ENCODE measurements at regions not wholly inside any gene's neighbourhood (a gene's known extent, or its start where the extent isn't known, plus 50 kb on each side); places are given as distances from the start of the nearest gene placed in this dataset.
"Not testable (repeated sequence)": the region's sequence is repeated elsewhere in the genome, so short reads cannot be mapped to it uniquely, and the experiment has no call there.

- CTCF ChIA-PET (ENCODE audit: partially characterized antibody); H3K4me3 ChIP-seq (ENCODE audit: extremely low read depth in 1 of 4, insufficient read depth in 2 of 4, low read depth in 3 of 4, low read length in 4 of 4); H3K27me3 ChIP-seq (replicated peaks in 1 of 4; ENCODE audit: control insufficient read depth in 3 of 4, extremely low read depth in 1 of 4, insufficient read depth in 3 of 4, low read length in 3 of 4); H3K27ac ChIP-seq (ENCODE audit: low read depth, low read length); H3K79me2 ChIP-seq (ENCODE audit: control insufficient read depth in 1 of 2, insufficient read depth in 2 of 2, low read length in 2 of 2); H3K4me1 ChIP-seq (replicated peaks in 1 of 4; ENCODE audit: control insufficient read depth in 3 of 4, insufficient read depth in 4 of 4, low read length in 3 of 4); DNase-seq (ENCODE audit: low read depth in 1 of 2, low spot score in 2 of 2); H3K36me3 ChIP-seq (ENCODE audit: control insufficient read depth in 2 of 4, insufficient read depth in 4 of 4, low read length in 3 of 4); H3K18ac ChIP-seq (ENCODE audit: extremely low read depth, low read length); H4K8ac ChIP-seq (ENCODE audit: extremely low read depth, insufficient read depth, low read length); H3K79me1 ChIP-seq (ENCODE audit: low read depth, low read length); H3K14ac ChIP-seq (ENCODE audit: insufficient read length); H2AK5ac ChIP-seq (ENCODE audit: low read depth, low read length); H3K9ac ChIP-seq (replicated peaks in 1 of 4; ENCODE audit: extremely low read depth in 1 of 4, low read depth in 3 of 4, low read length in 3 of 4); H2BK12ac ChIP-seq (ENCODE audit: low read depth, low read length); H3K4ac ChIP-seq (replicated peaks; ENCODE audit: insufficient read length, low read depth, low read length); H2BK15ac ChIP-seq (ENCODE audit: low read length); H3K23ac ChIP-seq (ENCODE audit: insufficient read length); H2BK20ac ChIP-seq (ENCODE audit: low read length); H3K4me2 ChIP-seq (ENCODE audit: insufficient read depth in 1 of 2, low read depth in 2 of 2, low read length in 2 of 2); POLR2A ChIA-PET (ENCODE audit: partially characterized antibody); H4K5ac ChIP-seq (ENCODE audit: insufficient read length, low read depth, low read length); H2AFZ ChIP-seq (ENCODE audit: low read length); H4K20me1 ChIP-seq (replicated peaks in 1 of 2; ENCODE audit: control insufficient read depth in 1 of 2, insufficient read depth in 2 of 2, low read length in 2 of 2); H2BK5ac ChIP-seq (ENCODE audit: low read depth, low read length); H4K91ac ChIP-seq (replicated peaks; ENCODE audit: insufficient read length, low read length); H3K56ac ChIP-seq (replicated peaks; ENCODE audit: insufficient read length, low read depth, low read length); H3K23me2 ChIP-seq (ENCODE audit: low read depth, low read length); FAIRE-seq; H2BK120ac ChIP-seq (replicated peaks; ENCODE audit: low read depth, low read length): not testable (repeated sequence)
- peaks cover 12 to 52% of the 10 kb centered on the region in 2 experiments; a peak in 3 of 4 replicates for H3K9me3 ChIP-seq (ENCODE audit: insufficient read depth in 2 of 2, low read depth in 1 of 2, low read length in 1 of 2)
- WGBS, 2 experiments (ENCODE audit: extremely low coverage in 1 of 2, insufficient coverage in 1 of 2, insufficient read length in 1 of 2, insufficient replicate concordance in 2 of 2, low coverage in 1 of 2, low lambda C conversion rate in 2 of 2, missing lambda C conversion rate in 1 of 2): 87% methylated on average over 12 of the region's 12 CpGs; no CpG with 5 or more reads in 1 of the 2 experiments
Measured at GRCh38 chr15:20234006-20234540, 307.5 kb downstream of the GOLGA6L6 start.

DNA sequence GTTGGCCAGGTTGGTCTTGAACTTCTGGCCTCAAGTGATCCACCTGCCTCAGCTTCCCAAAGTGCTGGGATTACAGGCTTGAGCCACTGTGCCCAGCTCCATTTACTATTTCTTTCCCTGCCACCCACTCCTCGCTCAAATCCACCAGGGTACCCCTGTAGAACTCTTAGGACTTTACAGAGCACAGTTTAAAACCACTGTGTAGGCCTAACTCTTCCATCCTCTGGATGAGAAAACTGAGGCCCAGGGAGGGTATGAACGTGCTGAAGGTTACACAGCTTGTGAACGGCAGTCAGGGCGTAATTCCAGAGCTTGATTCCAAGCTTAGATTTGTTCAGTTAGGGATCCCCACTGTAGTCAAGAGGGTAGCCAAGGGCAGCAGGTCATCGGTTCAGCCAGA is 309.1 kb downstream of the GOLGA6L6 start:
- not testable (repeated sequence) for FAIRE-seq
- H3K9me3 ChIP-seq (ENCODE audit: insufficient read depth in 2 of 2, low read depth in 1 of 2, low read length in 1 of 2): peaks cover 11 to 41% of the 10 kb centered on the region in 2 experiments; a peak in 3 of 4 replicates

More for the DNA sequence above, 309.1 kb downstream of the GOLGA6L6 start:
- H4K5ac ChIP-seq (ENCODE audit: insufficient read length, low read depth, low read length); H4K20me1 ChIP-seq (replicated peaks in 1 of 2; ENCODE audit: control insufficient read depth in 1 of 2, insufficient read depth in 2 of 2, low read length in 2 of 2); DNase-seq (ENCODE audit: low read depth in 1 of 2, low spot score in 2 of 2); H2AK5ac ChIP-seq (ENCODE audit: low read depth, low read length); H2BK20ac ChIP-seq (ENCODE audit: low read length); H3K27ac ChIP-seq (ENCODE audit: low read depth, low read length); H3K4me1 ChIP-seq (replicated peaks in 1 of 4; ENCODE audit: control insufficient read depth in 3 of 4, insufficient read depth in 4 of 4, low read length in 3 of 4); H3K9ac ChIP-seq (replicated peaks in 1 of 4; ENCODE audit: extremely low read depth in 1 of 4, low read depth in 3 of 4, low read length in 3 of 4); H3K27me3 ChIP-seq (replicated peaks in 1 of 4; ENCODE audit: control insufficient read depth in 3 of 4, extremely low read depth in 1 of 4, insufficient read depth in 3 of 4, low read length in 3 of 4); H3K36me3 ChIP-seq (ENCODE audit: control insufficient read depth in 2 of 4, insufficient read depth in 4 of 4, low read length in 3 of 4); H4K8ac ChIP-seq (ENCODE audit: extremely low read depth, insufficient read depth, low read length); H3K79me2 ChIP-seq (ENCODE audit: control insufficient read depth in 1 of 2, insufficient read depth in 2 of 2, low read length in 2 of 2); CTCF ChIA-PET (ENCODE audit: partially characterized antibody); H3K23me2 ChIP-seq (ENCODE audit: low read depth, low read length); H3K4me3 ChIP-seq (ENCODE audit: extremely low read depth in 1 of 4, insufficient read depth in 2 of 4, low read depth in 3 of 4, low read length in 4 of 4); H3K79me1 ChIP-seq (ENCODE audit: low read depth, low read length); H3K14ac ChIP-seq (ENCODE audit: insufficient read length); H2BK15ac ChIP-seq (ENCODE audit: low read length); H3K18ac ChIP-seq (ENCODE audit: extremely low read depth, low read length); H2AFZ ChIP-seq (ENCODE audit: low read length); H3K4me2 ChIP-seq (ENCODE audit: insufficient read depth in 1 of 2, low read depth in 2 of 2, low read length in 2 of 2); H3K23ac ChIP-seq (ENCODE audit: insufficient read length); H2BK120ac ChIP-seq (replicated peaks; ENCODE audit: low read depth, low read length); H4K91ac ChIP-seq (replicated peaks; ENCODE audit: insufficient read length, low read length); H3K4ac ChIP-seq (replicated peaks; ENCODE audit: insufficient read length, low read depth, low read length); POLR2A ChIA-PET (ENCODE audit: partially characterized antibody); H2BK12ac ChIP-seq (ENCODE audit: low read depth, low read length); H2BK5ac ChIP-seq (ENCODE audit: low read depth, low read length); H3K56ac ChIP-seq (replicated peaks; ENCODE audit: insufficient read length, low read depth, low read length): not testable (repeated sequence)
- 79% methylated on average over 5 of the region's 5 CpGs; no CpG with 5 or more reads in 1 of the 2 experiments for WGBS, 2 experiments (ENCODE audit: extremely low coverage in 1 of 2, insufficient coverage in 1 of 2, insufficient read length in 1 of 2, insufficient replicate concordance in 2 of 2, low coverage in 1 of 2, low lambda C conversion rate in 2 of 2, missing lambda C conversion rate in 1 of 2)
